ENCODE measurements at regions not wholly inside any gene's neighbourhood (a gene's known extent, or its start where the extent isn't known, plus 50 kb on each side); places are given as distances from the start of the nearest gene placed in this dataset.

DNA sequence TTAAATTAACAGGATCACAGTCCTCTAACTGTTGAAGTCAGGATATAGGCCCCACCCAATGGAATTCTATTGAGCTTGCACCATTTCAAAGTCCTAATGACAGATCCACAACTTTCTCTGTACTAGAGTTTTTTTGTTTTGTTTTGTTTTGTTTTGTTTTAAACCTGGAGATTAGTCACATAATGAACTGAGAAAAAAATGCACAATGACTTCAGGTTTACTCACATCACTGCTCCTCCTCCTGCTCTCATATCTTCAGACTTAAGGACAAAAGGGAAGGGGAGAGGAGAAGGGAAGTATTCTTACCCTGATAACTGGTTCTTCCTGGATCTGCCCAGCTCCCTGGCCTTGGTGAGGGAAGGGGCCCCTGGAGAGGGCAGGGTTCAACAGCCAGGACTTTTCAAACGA, 208.2 kb upstream of the EPHA4 start:
- Histone ChIP-seq H3K9me3 (no peaks in the 10 kb centered on the region), H3K27ac (peak overlapping the region in 1 of 12 donors; percentile 77), H3K4me3 (no peak overlapping the region), H3K36me3 (no peaks in the 10 kb centered on the region), H3K4me1 (no peaks in the 10 kb centered on the region), H3K27me3 (no peaks in the 10 kb centered on the region)
- DNase-seq, result no peak
- no peak for TF ChIP-seq POLR2A (IDR thresholded peaks at IDR 0.05)
- TF ChIP-seq, protein P1, sequence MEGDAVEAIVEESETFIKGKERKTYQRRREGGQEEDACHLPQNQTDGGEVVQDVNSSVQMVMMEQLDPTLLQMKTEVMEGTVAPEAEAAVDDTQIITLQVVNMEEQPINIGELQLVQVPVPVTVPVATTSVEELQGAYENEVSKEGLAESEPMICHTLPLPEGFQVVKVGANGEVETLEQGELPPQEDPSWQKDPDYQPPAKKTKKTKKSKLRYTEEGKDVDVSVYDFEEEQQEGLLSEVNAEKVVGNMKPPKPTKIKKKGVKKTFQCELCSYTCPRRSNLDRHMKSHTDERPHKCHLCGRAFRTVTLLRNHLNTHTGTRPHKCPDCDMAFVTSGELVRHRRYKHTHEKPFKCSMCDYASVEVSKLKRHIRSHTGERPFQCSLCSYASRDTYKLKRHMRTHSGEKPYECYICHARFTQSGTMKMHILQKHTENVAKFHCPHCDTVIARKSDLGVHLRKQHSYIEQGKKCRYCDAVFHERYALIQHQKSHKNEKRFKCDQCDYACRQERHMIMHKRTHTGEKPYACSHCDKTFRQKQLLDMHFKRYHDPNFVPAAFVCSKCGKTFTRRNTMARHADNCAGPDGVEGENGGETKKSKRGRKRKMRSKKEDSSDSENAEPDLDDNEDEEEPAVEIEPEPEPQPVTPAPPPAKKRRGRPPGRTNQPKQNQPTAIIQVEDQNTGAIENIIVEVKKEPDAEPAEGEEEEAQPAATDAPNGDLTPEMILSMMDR (IDR thresholded peaks at IDR 0.05), result no peak
- no peak for ATAC-seq
- 28 to 50% (median 29%) methylated on average over 1 of the region's 1 CpG for WGBS, 4 donors
- intact Hi-C loops (cut with DNase I), result no loop called here

DNA sequence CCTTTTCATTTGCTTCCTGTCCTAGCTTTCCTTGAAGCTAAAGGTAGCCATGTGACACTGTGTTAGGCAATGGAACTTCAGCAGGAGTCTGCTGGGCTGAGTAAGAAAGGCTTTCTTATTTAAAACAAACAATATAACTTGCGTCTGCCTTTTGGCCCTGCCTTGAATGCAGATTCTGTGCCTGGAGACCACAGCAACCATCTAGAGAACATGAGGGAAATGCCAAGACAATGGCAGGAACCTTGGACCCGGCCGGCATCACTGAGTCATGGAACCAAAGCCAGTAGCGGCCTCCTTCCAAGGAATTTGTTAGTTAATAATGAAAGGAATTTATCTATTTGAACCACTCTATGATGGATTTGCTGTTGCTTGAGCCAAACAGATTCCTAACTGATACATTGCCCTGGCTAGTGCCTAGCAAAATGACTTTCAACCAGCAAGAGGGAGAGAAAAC, 207.5 kb upstream of the EPHA4 start:
- H3K27ac ChIP-seq, result peak overlapping the region in 1 of 12 donors; percentile 77
- intact Hi-C loops (cut with DNase I), result no loop called here

DNA sequence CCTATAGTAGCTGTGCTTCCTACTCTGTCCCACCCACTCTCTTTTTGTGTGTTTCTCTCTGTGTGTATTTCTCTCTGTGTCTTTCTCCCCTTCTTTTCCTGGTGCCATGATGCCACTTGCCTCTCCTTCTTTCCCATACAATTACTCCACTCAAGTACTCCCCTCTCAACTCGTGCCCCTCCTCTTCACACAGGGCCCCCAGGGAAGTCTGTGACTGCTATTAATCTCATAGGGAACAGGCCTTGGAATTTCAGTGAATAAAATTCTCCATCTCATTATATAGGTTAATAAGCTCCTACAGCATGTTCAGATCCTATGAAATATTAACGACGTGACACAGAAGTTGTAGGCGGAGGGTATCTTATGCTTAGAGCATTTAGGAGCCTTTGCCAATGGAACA, 205.9 kb upstream of the EPHA4 start:
- no peaks in the 10 kb centered on the region for H3K27me3 ChIP-seq
- WGBS, 4 donors, result 82 to 88% (median 85%) methylated on average over 4 of the region's 4 CpGs
- no peaks in the 10 kb centered on the region for H3K4me1 ChIP-seq
- H3K9me3 ChIP-seq, result no peaks in the 10 kb centered on the region
- H3K36me3 ChIP-seq, result no peaks in the 10 kb centered on the region
- no peak overlapping the region for H3K4me3 ChIP-seq
- DNase-seq (no peak), ATAC-seq (no peak)
- peak overlapping the region in 1 of 12 donors; percentile 34 for H3K27ac ChIP-seq
- TF ChIP-seq, protein P1 (IDR thresholded peaks at IDR 0.05), result no peak
- TF ChIP-seq POLR2A (IDR thresholded peaks at IDR 0.05), result no peak
- intact Hi-C loops (cut with DNase I), result no loop called here

More for the DNA sequence above, 207.5 kb upstream of the EPHA4 start:
- 54 to 82% (median 72%) methylated on average over 4 of the region's 4 CpGs for WGBS, 4 donors
- Histone ChIP-seq H3K9me3 (no peaks in the 10 kb centered on the region), H3K27me3 (no peaks in the 10 kb centered on the region), H3K4me3 (no peak overlapping the region), H3K4me1 (no peaks in the 10 kb centered on the region), H3K36me3 (no peaks in the 10 kb centered on the region)
- TF ChIP-seq, protein P1 (IDR thresholded peaks at IDR 0.05), result no peak
- TF ChIP-seq POLR2A (IDR thresholded peaks at IDR 0.05), result no peak
- DNase-seq (peak in 1 of 5 donors; percentile 8), ATAC-seq (peak in 1 of 4 donors; percentile 22)

GRCh38 chr2:221777119-221777518, 205.0 kb upstream of the EPHA4 start:
- ATAC-seq, result no peak

More at GRCh38 chr2:221777119-221777518, 205.0 kb upstream of the EPHA4 start:
- Histone ChIP-seq H3K4me1 (no peaks in the 10 kb centered on the region), H3K9me3 (no peaks in the 10 kb centered on the region), H3K27me3 (no peaks in the 10 kb centered on the region), H3K27ac (peak overlapping the region in 1 of 12 donors; percentile 34), H3K4me3 (no peak overlapping the region), H3K36me3 (no peaks in the 10 kb centered on the region)
- 50 to 95% (median 90%) methylated on average over 1 of the region's 1 CpG for WGBS, 4 donors
- intact Hi-C loops (cut with DNase I), result no loop called here
- TF ChIP-seq POLR2A (IDR thresholded peaks at IDR 0.05), result no peak
- TF ChIP-seq, protein P1 (IDR thresholded peaks at IDR 0.05), result no peak
- no peak for DNase-seq
